HG03097 (cell line): ENCODE measurements at regions not wholly inside any gene's neighbourhood (a gene's known extent, or its start where the extent isn't known, plus 50 kb on each side); places are given as distances from the start of the nearest gene placed in this dataset.
"Not testable (repeated sequence)": the region's sequence is repeated elsewhere in the genome, so short reads cannot be mapped to it uniquely, and the experiment has no call there.

ENCODE experiments used
- ATAC-seq: cut with Tn5 transposase; IDR thresholded peaks from one replicate; pipeline ENCODE4 v1.9.1; 2021; ENCODE audit not compliant: unreplicated experiment, low FRiP score

DNA sequence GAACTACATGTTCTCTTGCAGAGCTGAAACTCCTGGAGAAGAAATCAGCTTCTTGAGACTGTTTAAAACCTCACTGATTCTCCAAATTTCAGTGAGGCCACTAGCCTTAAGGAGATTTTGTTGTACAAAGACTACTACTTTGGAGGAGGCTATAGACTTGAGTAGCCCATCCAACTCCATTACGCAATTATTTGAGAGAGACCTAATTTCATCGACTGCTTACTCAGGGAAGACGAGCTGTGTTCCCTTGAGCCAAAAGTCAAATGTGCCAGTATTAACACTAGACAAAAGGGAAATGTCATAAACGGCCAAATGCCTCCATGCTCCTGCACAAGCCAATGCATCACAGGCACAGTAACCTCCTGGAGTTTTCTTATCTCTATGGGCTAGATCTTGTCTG lies 182.8 kb upstream of the SESN3 start:
- no peak for ATAC-seq

GRCh38 chr11:95413021-95413420 lies 182.0 kb upstream of the SESN3 start:
- ATAC-seq: no peak

- ATAC-seq: no peak
These were observed 181.1 kb upstream of the SESN3 start for GRCh38 chr11:95412074-95412473.

DNA sequence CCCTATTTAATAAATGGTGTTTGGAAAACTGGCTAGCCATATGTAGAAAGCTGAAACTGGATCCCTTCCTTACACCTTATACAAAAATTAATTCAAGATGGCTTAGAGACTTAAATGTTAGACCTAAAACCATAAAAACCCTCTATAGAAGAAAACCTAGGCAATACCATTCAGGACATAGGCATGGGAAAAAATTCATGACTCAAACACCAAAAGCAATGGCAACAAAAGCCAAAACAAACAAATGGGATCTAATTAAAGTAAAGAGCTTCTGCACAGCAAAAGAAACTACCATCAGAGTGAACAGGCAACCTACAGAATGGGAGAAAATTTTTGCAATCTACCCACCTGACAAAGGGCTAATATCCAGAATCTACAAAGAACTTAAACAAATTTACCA lies 179.7 kb upstream of the SESN3 start:
- ATAC-seq: not testable (repeated sequence)

GRCh38 chr11:95406271-95406670 lies 175.3 kb upstream of the SESN3 start:
- no peak for ATAC-seq

- ATAC-seq: no peak
These were observed 173.4 kb upstream of the SESN3 start for GRCh38 chr11:95404370-95404769.

DNA sequence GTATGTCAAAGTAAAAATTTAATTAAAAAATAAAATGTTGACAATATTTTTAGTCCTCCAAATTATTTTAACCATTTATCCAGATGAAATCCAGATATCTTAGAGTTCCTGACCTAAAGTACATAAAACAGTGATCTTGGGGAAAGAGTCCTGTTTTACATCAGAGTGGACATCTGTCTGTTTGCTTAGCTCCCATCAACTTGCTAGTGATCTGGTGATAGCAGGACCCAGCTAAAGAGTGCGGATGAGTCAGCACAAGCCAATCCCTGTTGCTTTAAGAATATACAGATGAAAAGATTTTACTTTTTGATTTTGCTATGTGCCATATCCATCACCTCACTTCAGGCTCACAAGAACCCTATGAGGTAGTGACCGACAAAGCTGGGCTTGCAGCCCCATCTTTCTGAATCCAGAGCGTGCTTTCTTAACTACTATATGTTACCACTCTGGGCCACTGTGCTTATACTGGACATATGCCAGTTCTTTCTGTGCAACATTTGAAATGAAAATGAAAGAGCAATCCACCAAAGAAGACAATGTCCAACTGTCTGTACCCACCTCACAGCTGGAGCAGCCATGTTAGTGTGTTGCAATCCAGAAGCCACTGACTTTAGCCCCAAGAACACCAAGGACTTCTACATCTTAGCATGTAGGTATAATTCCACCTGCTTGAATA lies 167.6 kb upstream of the SESN3 start:
- ATAC-seq: no peak

DNA sequence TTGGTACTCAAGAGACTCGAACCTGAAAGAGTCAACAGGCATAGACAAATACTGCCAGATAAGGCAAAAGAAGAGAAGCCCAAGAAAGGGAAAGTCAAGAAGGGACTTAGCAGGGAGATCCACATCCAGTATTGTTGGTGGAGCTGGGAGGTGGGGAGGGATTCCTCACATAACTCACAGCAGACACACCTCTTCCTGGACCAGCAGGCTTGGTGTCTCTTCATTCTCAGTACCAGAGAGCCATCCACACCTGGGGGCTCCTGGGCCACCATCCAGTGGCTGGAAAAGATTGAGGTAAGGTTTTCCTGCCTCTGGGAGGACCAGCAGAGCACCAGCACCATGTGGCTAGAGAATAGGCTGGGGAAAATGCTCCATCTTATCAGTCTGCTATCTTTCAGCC lies 161.6 kb upstream of the SESN3 start:
- ATAC-seq: no peak

DNA sequence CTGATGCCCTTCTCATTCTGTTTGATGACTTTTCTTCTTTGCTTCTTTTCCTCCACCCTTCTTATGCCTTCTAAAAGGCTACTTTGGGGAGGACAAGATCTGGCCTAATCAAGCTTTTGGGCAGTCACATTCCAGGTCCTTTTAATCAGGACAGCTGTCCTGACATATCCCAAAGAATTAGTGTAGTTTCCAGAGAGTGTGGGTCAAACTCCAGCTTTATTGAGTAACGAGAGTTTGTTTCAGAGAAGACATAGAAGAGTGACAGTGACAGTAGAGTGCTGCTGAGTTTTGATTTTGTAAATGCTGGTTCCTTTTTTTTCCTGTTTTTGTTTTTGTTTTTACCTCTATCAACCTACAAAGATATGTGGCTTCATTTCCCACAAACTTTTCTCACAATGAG lies 158.4 kb upstream of the SESN3 start:
- no peak for ATAC-seq

DNA sequence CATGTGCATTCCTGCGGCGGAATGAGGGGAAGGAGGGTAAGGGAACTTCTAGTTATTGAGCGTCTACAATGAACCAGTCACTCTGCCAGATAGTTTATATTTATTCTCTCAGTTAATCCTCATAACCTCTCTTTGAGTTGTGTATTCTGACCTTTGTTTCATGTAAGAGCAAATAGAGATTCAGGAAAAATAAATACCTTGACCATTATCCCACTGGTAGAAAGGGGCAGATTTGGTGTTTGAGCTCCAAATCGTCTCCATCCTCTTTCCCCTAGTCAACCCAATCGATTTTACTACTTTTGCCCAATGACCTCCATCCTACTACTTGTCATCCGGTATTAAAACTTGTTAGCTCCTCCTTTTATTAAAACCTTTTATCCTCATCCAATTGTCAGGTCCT lies 157.1 kb upstream of the SESN3 start:
- no peak for ATAC-seq

GRCh38 chr11:95387325-95387724 lies 156.3 kb upstream of the SESN3 start:
- no peak for ATAC-seq

GRCh38 chr11:95385577-95385976 lies 154.6 kb upstream of the SESN3 start:
- no peak for ATAC-seq

DNA sequence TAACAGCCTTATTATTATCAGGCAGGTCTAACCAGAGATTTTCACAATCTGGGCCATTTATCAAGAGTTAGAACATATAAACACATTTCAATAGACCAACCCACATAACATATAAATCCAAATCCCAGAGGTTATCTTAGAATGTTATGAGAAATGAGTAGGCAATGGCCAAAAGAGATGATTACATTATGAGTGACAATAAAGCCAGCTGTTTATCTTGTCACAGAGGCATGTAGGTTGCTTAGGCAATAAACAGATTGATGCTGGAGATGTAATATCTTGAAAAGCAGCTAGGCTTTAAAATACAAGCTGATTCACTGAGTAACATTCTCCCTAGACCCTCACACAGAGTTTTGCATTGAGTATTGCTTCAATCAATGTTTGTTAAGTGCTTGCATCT lies 148.5 kb upstream of the SESN3 start:
- ATAC-seq: no peak

DNA sequence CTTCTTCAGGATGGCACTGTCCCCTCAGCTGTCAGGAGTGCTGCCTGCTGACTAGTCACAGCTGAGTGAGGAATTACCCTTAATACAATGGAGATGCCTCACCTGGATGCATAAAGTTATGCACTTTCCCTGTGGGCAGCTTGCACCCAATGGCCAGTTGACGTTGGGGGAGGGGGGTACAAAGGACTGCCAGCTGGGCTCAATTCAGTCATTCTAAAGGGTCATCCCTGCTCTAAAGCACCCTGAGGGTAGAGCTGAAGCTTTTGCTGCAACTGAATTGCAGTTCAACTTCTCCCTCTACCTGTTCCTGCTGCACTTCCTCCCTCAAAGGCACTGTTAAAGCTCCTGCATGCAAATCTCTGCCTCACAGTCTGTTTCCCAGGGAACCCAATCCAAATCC lies 147.8 kb upstream of the SESN3 start:
- ATAC-seq: no peak

DNA sequence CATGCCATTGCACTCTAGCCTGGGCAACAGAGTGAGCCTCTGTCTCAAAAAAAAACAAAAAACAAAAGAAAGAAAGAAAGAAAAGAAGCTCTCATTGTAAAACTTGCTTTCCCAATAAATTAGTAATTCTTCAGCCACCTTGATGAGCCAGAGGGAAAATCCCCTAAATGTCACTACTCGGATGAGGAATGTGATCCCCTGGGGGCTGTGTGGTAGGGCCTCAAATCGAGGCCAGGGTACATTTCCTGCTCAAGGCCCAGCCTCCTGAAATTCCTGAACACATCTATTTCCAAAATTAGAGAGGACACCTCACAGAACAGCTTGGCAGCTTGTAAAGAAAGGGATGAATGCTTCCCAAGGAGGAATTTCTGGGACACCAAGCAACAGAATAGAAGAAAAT lies 147.1 kb upstream of the SESN3 start:
- ATAC-seq: no peak

DNA sequence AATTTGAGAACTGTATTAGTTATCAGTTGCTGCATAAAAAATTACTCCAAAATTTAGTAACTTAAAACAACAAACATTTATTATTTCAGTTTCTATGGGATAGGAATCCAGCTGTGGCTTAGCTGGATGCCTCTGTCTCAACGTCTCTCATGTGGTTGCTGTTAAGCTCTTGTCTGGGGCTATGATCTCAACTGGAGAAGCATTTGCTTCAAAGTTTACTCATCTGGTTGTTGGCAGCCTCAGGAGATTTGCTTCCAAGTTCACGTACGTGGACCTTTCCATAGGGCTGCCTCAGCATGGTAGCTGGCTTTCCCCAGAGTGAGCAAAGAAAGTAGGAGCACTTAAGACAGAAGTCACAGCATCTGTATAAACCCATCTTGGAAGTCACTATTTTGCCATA lies 144.9 kb upstream of the SESN3 start:
- no peak for ATAC-seq

DNA sequence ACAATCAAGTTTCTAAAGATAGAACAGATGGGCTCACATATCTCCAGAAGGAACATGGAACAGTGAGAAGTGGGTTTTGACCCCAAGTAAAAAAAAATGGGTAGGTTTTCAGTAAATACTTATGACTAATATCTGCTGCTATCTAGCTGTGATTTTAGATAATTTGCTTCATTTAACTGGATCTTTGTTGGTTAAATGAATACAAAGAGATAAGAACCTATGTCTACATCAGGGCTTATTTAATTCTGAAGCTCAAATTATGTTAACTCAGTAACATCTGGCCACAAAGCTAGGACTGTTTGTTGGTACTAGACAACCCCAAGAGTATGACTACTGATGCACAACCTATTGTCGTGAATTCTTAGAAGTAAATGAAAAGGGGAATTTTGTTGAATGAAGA lies 144.4 kb upstream of the SESN3 start:
- ATAC-seq: no peak

DNA sequence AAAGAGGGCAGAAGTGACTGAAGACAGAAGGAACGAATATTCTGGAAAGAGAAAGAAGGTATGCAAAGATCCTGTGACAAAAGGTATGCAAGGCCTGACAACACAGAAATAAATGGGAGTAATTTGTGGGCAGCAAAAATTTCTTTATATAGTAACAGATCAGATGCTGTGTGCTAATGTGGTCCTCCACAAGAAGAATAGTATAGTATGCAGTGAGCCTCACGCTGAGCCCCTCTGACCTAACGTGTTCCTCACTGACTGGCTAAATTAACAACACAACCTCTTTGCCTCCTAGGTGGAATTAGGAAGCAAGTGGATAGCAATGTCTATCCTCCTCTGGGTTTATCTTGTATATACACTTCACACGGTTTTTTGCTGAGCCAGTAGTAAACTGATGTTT lies 143.1 kb upstream of the SESN3 start:
- ATAC-seq: no peak

DNA sequence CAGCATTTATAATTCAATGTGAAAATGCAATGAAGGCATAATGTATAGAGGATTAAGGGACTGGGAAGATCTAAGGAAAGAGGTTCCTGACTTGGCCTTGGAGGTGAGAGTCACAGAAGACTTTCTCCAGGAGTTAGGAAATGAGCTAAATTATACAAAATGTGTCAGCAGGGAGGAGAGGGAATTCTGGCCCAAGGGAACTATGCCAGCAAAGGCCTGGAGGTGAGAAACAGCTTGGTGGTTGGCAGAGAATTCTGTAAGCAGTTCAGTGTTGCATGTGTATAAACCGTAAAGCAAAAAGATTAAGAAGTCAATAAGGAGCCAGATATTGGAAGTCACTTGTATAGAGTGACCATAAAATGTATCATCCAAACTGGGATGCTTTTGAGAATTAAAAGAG lies 142.2 kb upstream of the SESN3 start:
- ATAC-seq: no peak

DNA sequence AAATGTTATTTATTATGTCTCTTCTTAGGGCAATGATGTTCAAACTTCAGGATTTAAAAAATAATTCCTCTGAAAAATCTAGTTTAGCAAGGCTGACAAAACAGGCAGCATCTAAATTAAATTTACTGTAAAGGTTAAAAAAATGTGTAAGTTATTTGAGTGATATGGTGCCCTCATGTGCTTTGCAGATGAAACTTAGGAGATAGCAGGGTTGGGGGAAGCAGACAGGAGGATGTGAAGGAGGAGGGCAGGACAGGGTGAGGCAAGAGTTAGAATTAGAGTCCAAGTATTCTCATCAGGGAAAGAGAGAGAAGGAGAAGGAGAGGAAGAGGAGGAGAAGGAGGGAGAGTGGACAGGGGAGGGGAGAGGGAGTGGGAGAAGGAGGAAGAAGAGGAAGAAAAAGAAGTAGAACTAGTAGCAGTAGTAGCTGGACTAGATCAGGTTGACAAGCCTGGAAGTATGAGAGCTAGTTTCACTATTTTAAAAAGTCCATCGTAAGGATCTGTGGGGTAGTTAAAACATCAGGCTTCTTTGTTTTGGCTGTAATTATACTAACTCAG lies 141.2 kb upstream of the SESN3 start:
- ATAC-seq: no peak

DNA sequence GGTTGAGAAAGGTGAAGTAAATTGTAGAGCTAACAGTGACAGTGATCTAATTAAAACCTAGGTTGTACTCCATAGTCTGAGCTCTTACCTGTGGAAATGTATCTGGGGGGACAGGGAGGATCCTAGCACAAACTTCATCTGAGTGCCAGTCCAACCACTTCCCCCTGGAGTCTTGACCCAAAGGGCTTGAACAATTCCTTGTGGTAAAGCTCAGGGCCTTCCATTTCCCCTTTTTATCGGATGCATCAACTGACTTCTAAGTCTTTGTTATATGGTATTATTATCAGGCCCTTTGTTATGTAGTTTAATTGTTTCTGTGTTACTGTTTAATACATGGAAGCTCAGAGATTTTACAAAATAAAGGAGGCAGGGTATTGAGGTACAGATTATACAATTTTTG lies 140.2 kb upstream of the SESN3 start:
- no peak for ATAC-seq

- ATAC-seq: no peak
These were observed 136.7 kb upstream of the SESN3 start for GRCh38 chr11:95367726-95368125.

DNA sequence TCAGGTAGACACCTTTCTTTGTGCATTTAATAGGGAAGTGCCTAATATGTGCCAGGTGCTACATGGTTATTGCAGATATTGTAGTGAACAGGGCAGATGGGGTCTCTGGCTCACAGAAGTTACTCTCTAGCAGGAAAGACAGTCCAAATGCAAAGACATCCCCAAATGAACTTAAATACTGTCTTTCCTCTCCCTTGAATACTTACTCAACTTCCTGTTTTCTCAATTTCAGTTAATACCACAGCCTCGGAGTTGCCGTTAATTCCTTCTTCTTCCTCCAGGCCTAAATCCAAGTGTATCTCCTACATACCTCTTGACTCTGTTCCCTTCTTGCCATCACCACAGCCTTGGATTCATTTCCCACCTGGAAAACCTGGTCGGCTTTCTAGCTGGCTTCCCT lies 134.3 kb upstream of the SESN3 start:
- no peak for ATAC-seq
